B cell (primary cell): ENCODE measurements at regions not wholly inside any gene's neighbourhood (a gene's known extent, or its start where the extent isn't known, plus 50 kb on each side); places are given as distances from the start of the nearest gene placed in this dataset.

Experiments
- ATAC-seq: fragments of 200-7000 bp; cut with Tn5 transposase; one replicate; pipeline ENCODE4 v1.10.0; 2021; ENCODE audit warnings: low read depth, mild to moderate bottlenecking, moderate number of reproducible peaks, moderate library complexity
- CTCF ChIA-PET: fragments of 350-600 bp; sonication (Branson Sonifier 250); formaldehyde crosslinking; loops from one replicate; lab custom pipeline; 2021; ENCODE audit warnings: antibody characterized with exemption, inconsistent platforms; lab: Charles Lee
- POLR2A ChIA-PET: fragments of 350-600 bp; sonication (Branson Sonifier 250); formaldehyde crosslinking; loops from one replicate; lab custom pipeline; 2021; ENCODE audit warnings: antibody characterized with exemption; lab: Charles Lee
- DNase-seq: peaks from one replicate; pipeline ENCODE4 v3.0.0; 2013
- H2AFZ ChIP-seq: 2 replicates; pipeline ENCODE4 v1.6.1; 2012; ENCODE audit warnings: mild to moderate bottlenecking, low read depth, low read length; ENCODE audit not compliant: insufficient read depth, poor library complexity, severe bottlenecking
- H3K27ac ChIP-seq, 2 donors: 1 replicate in 1 of 2; 2 replicates in 1 of 2; pipeline ENCODE4 v1.5.1; 2012 to 2013; ENCODE audit warnings: low read length in 2 of 2, mild to moderate bottlenecking in 2 of 2, moderate library complexity in 1 of 2
- H3K27me3 ChIP-seq, 4 experiments: fragments of 200-600 bp in 1 of 4; sonication (generic) in 1 of 4; replicated peaks in 1 of 4; 1 replicate in 2 of 4; 2 replicates in 2 of 4; pipeline versions ENCODE4 v1.6.1 to v1.7.0; 2013 to 2016; ENCODE audit warnings: low read length in 3 of 4, mild to moderate bottlenecking in 2 of 4, mixed read lengths in 1 of 4, moderate library complexity in 1 of 4; ENCODE audit not compliant: insufficient read depth in 4 of 4, control insufficient read depth in 3 of 4; ENCODE audit errors: control extremely low read depth in 1 of 4
- H3K36me3 ChIP-seq, 2 experiments: replicated peaks in 1 of 2; 1 replicate in 1 of 2; 2 replicates in 1 of 2; pipeline versions ENCODE4 v1.6.1 to v1.7.1; 2013; ENCODE audit warnings: low read length in 1 of 2; ENCODE audit not compliant: insufficient read depth in 2 of 2, control insufficient read depth in 1 of 2; ENCODE audit errors: control extremely low read depth in 1 of 2, extremely low read depth in 1 of 2
- H3K4me1 ChIP-seq, 2 donors: fragments of 200-600 bp in 1 of 2; sonication (generic) in 1 of 2; 1 replicate in 1 of 2; 2 replicates in 1 of 2; pipeline versions ENCODE4 v1.5.1 to v1.6.1; 2013 to 2017; ENCODE audit warnings: low read length in 2 of 2; ENCODE audit not compliant: control insufficient read depth in 2 of 2, insufficient read depth in 2 of 2
- H3K4me2 ChIP-seq: replicated peaks from 2 replicates; pipeline ENCODE3; 2012; ENCODE audit warnings: mild to moderate bottlenecking, low read depth, low read length; ENCODE audit not compliant: poor library complexity, severe bottlenecking
- H3K4me3 ChIP-seq, 5 experiments: fragments of 200-600 bp in 1 of 5; sonication (generic) in 1 of 5; 1 replicate in 3 of 5; 2 replicates in 2 of 5; pipeline versions ENCODE4 v1.5.1 to v1.7.0; 2011 to 2016; ENCODE audit warnings: low read length in 4 of 5, mild to moderate bottlenecking in 4 of 5, low read depth in 2 of 5, control low read depth in 1 of 5, moderate library complexity in 1 of 5; ENCODE audit not compliant: insufficient read depth in 1 of 5; ENCODE audit errors: control extremely low read depth in 1 of 5, extremely low read depth in 1 of 5
- H3K79me2 ChIP-seq: fragments of 200-600 bp; sonication (generic); one replicate; pipeline ENCODE4 v1.6.0; 2016; ENCODE audit warnings: low read length; ENCODE audit not compliant: control insufficient read depth, insufficient read depth
- H3K9ac ChIP-seq: fragments of 200-600 bp; sonication (generic); 2 replicates; pipeline ENCODE4 v1.6.1; 2017; ENCODE audit warnings: mild to moderate bottlenecking, low read length, moderate library complexity
- H3K9me3 ChIP-seq, 3 donors: one replicate each; pipeline versions ENCODE4 v1.6.1 to v1.7.1; 2013; ENCODE audit warnings: low read length in 2 of 3; ENCODE audit not compliant: control insufficient read depth in 2 of 3, insufficient read depth in 1 of 3; ENCODE audit errors: control extremely low read depth in 1 of 3
- H4K20me1 ChIP-seq: 2 replicates; pipeline ENCODE4 v1.6.0; 2012; ENCODE audit warnings: mild to moderate bottlenecking, low read length; ENCODE audit not compliant: insufficient read depth, control insufficient read depth, poor library complexity, severe bottlenecking
- H3K27ac Mint-ChIP-seq: one replicate; pipeline ENCODE4 v1.8.0; 2021; ENCODE audit warnings: mixed read lengths
- H3K27me3 Mint-ChIP-seq: one replicate; pipeline ENCODE4 v1.8.0; 2021; ENCODE audit warnings: mixed read lengths
- H3K4me1 Mint-ChIP-seq: one replicate; pipeline ENCODE4 v1.8.0; 2021; ENCODE audit warnings: mixed read lengths
- H3K4me3 Mint-ChIP-seq: one replicate; pipeline ENCODE4 v1.8.0; 2021; ENCODE audit warnings: mixed read lengths
- H3K9me3 Mint-ChIP-seq: one replicate; pipeline ENCODE4 v1.8.0; 2022; ENCODE audit warnings: mixed read lengths; ENCODE audit not compliant: insufficient read depth
- EZH2 ChIP-seq: IDR thresholded peaks from 2 replicates; pipeline ENCODE4 v1.6.1; 2012; ENCODE audit warnings: borderline replicate concordance, low read depth, mild to moderate bottlenecking, moderate library complexity, low read length; ENCODE audit not compliant: insufficient read depth, poor library complexity, severe bottlenecking
- WGBS: methylation state at CpG from one replicate; pipeline ENCODE4 v1.1.5; 2013; ENCODE audit warnings: missing lambda C conversion rate; ENCODE audit not compliant: insufficient coverage; 5-methylcytosine and 5-hydroxymethylcytosine counted together
- intact Hi-C: fragments of 100-400 bp; cut with micrococcal nuclease; formaldehyde crosslinking; loops from one replicate; pipeline ENCODE4 v1.10.0; 2022
- TF ChIP-seq, protein P1 (sequence below): fragments of 200-600 bp; IDR thresholded peaks from one replicate; pipeline ENCODE4 v1.8.0; 2022; ENCODE audit warnings: antibody characterized with exemption, mild to moderate bottlenecking

DNA sequence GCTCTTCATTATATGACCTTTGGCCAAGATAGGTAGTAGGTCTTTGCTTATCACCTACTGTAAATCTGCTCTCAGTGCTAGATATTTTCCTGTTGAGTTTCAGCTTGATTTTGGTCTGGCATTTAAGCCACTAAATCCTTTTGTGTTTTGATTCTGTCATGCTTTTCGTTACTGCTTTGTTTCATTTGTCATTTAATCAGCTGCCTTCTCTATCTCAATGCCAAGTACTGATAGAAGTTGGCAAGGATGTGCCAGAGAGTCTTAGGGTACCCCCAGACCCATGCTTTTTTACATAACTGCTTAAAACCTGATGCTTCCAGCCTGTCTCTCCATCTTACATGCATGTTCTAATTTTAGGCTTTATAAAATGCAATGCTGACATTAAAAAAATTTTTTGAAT lies 300.1 kb upstream of the SASH1 start:
- TF ChIP-seq EZH2 = no peak
- TF ChIP-seq, protein P1, sequence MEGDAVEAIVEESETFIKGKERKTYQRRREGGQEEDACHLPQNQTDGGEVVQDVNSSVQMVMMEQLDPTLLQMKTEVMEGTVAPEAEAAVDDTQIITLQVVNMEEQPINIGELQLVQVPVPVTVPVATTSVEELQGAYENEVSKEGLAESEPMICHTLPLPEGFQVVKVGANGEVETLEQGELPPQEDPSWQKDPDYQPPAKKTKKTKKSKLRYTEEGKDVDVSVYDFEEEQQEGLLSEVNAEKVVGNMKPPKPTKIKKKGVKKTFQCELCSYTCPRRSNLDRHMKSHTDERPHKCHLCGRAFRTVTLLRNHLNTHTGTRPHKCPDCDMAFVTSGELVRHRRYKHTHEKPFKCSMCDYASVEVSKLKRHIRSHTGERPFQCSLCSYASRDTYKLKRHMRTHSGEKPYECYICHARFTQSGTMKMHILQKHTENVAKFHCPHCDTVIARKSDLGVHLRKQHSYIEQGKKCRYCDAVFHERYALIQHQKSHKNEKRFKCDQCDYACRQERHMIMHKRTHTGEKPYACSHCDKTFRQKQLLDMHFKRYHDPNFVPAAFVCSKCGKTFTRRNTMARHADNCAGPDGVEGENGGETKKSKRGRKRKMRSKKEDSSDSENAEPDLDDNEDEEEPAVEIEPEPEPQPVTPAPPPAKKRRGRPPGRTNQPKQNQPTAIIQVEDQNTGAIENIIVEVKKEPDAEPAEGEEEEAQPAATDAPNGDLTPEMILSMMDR = no peak
- intact Hi-C loops = no loop called here
- H3K4me3 ChIP-seq = no peak overlapping the region
- no peaks in the 10 kb centered on the region for H3K79me2 ChIP-seq
- DNase-seq = no peak
- H3K4me1 ChIP-seq = no peaks in the 10 kb centered on the region
- ChIA-PET CTCF (no interaction called here), POLR2A (no interaction called here)
- Mint-ChIP-seq H3K27me3 (no peaks in the 10 kb centered on the region), H3K27ac (no peak overlapping the region), H3K4me3 (no peak overlapping the region), H3K4me1 (no peaks in the 10 kb centered on the region), H3K9me3 (peaks cover 2% of the 10 kb centered on the region)
- no CpG with 5 or more reads among the region's 1 CpG for WGBS
- no peak overlapping the region for H3K27ac ChIP-seq
- no peaks in the 10 kb centered on the region for H3K27me3 ChIP-seq
- no peak for ATAC-seq
- H2AFZ ChIP-seq = no peak overlapping the region
- no peak overlapping the region for H3K4me2 ChIP-seq
- H3K36me3 ChIP-seq = no peaks in the 10 kb centered on the region
- no peak overlapping the region for H3K9ac ChIP-seq
- H3K9me3 ChIP-seq = no peaks in the 10 kb centered on the region
- H4K20me1 ChIP-seq = no peaks in the 10 kb centered on the region

DNA sequence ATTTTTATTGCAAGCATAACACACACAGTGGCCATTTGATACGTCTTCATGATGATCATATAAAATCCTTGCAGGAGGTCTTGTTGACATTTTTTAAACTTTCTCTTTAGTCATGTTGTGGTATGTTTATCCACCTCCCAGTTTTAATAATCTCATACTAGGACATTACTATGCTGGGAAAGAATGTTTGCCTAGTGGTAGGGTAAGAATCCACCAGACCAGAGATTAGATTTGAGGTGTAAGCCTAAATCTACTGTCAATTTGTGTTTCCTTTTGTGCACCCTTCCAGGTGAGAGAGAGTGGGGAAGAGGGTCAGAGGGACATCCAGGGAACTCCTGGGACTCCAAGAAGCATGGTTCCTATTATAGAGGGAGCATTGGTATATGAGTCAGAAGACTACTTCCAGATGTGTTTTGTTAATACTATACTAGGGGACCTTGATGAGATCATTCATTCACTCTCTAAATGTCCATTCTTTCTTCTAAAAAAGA lies 298.3 kb upstream of the SASH1 start:
- no peak overlapping the region for H3K27ac ChIP-seq
- no peaks in the 10 kb centered on the region for H3K4me1 ChIP-seq
- Mint-ChIP-seq H3K4me3 (no peak overlapping the region), H3K27me3 (no peaks in the 10 kb centered on the region), H3K4me1 (no peaks in the 10 kb centered on the region), H3K9me3 (peaks cover 2% of the 10 kb centered on the region), H3K27ac (no peak overlapping the region)
- H3K36me3 ChIP-seq = no peaks in the 10 kb centered on the region
- ChIA-PET POLR2A (no interaction called here), CTCF (no interaction called here)
- no peaks in the 10 kb centered on the region for H3K27me3 ChIP-seq
- TF ChIP-seq EZH2 = no peak
- TF ChIP-seq, protein P1 = no peak
- intact Hi-C loops = no loop called here
- H3K79me2 ChIP-seq = no peaks in the 10 kb centered on the region
- no CpG with 5 or more reads among the region's 1 CpG for WGBS
- ATAC-seq (no peak), DNase-seq (no peak)
- no peak overlapping the region for H2AFZ ChIP-seq
- H3K4me2 ChIP-seq = no peak overlapping the region
- no peaks in the 10 kb centered on the region for H4K20me1 ChIP-seq
- no peak overlapping the region for H3K4me3 ChIP-seq
- H3K9ac ChIP-seq = no peak overlapping the region
- H3K9me3 ChIP-seq = no peaks in the 10 kb centered on the region
